ENCODE measurements at regions not wholly inside any gene's neighbourhood (a gene's known extent, or its start where the extent isn't known, plus 50 kb on each side); places are given as distances from the start of the nearest gene placed in this dataset.

- CTCF ChIA-PET = interaction anchor here (0.5 to 1.9 kb wide), 13 partner anchors 9 to 311 kb away, joined by 3 to 13 read pairs (median 4); partner anchors contain the start of gene DAAM1
- DNase-seq (ENCODE audit: low spot score) = no peak
- ATAC-seq = peak; percentile 38; the same call in 1 of the 2 replicates
- H3K27ac Mint-ChIP-seq = no peak overlapping the region
- TF ChIP-seq NR2C2 (CRISPR knock-in tag; IDR thresholded peaks at IDR 0.05) = no peak
- no peaks in the 10 kb centered on the region for H3K4me1 Mint-ChIP-seq
- no peak overlapping the region for H3K4me3 Mint-ChIP-seq
- H3K9me3 Mint-ChIP-seq = no peaks in the 10 kb centered on the region
- H3K36me3 Mint-ChIP-seq = no peaks in the 10 kb centered on the region
- H3K27me3 Mint-ChIP-seq (ENCODE audit: low read depth) = no peaks in the 10 kb centered on the region
- POLR2A ChIA-PET = no interaction called here
Measured at GRCh38 chr14:59132796-59133494, 55.5 kb upstream of the DAAM1 start.

GRCh38 chr14:59133709-59134108 lies 54.8 kb upstream of the DAAM1 start:
- Mint-ChIP-seq H3K27me3 (ENCODE audit: low read depth) (no peaks in the 10 kb centered on the region), H3K36me3 (no peaks in the 10 kb centered on the region), H3K4me1 (no peaks in the 10 kb centered on the region), H3K9me3 (no peaks in the 10 kb centered on the region), H3K27ac (no peak overlapping the region), H3K4me3 (no peak overlapping the region)
- POLR2A ChIA-PET = no interaction called here
- DNase-seq (ENCODE audit: low spot score) (no peak), ATAC-seq (no peak)
- CTCF ChIA-PET = interaction anchor here (0.5 to 1.9 kb wide), 10 partner anchors 10 to 311 kb away, joined by 3 to 13 read pairs (median 6); partner anchors contain the start of gene DAAM1
- TF ChIP-seq GTF2I (CRISPR knock-in tag; conservative IDR thresholded peaks at IDR 0.05) (no peak), ATF3 (CRISPR knock-in tag; conservative IDR thresholded peaks at IDR 0.05) (no peak), ELF4 (CRISPR knock-in tag; IDR thresholded peaks at IDR 0.05; ENCODE audit: low read depth) (no peak), CREB1 (CRISPR knock-in tag; IDR thresholded peaks at IDR 0.05) (no peak), USF1 (CRISPR knock-in tag; IDR thresholded peaks at IDR 0.05) (no peak), ZMAT4 (CRISPR knock-in tag; IDR thresholded peaks at IDR 0.05) (no peak), E2F4 (CRISPR knock-in tag; IDR thresholded peaks at IDR 0.05; ENCODE audit: borderline replicate concordance, low read depth) (no peak), HMGA2 (CRISPR knock-in tag; IDR thresholded peaks at IDR 0.05) (no peak), ARID4B (CRISPR knock-in tag; IDR thresholded peaks at IDR 0.05; ENCODE audit: borderline replicate concordance) (no peak), AFF4 (CRISPR knock-in tag; IDR thresholded peaks at IDR 0.05; ENCODE audit: borderline replicate concordance) (no peak), ESRRA (CRISPR knock-in tag; IDR thresholded peaks at IDR 0.05; ENCODE audit: borderline replicate concordance) (no peak), OVOL2 (CRISPR knock-in tag; IDR thresholded peaks at IDR 0.05; ENCODE audit: borderline replicate concordance) (no peak), GABPB1 (CRISPR knock-in tag; IDR thresholded peaks at IDR 0.05) (no peak), IRF2 (CRISPR knock-in tag; IDR thresholded peaks at IDR 0.05; ENCODE audit: borderline replicate concordance, low read depth) (no peak), RORB (CRISPR knock-in tag; IDR thresholded peaks at IDR 0.05) (no peak), ATF6 (CRISPR knock-in tag; IDR thresholded peaks at IDR 0.05) (no peak)
